HEK293T (cell line): ENCODE measurements at regions not wholly inside any gene's neighbourhood (a gene's known extent, or its start where the extent isn't known, plus 50 kb on each side); places are given as distances from the start of the nearest gene placed in this dataset.
"Not testable (repeated sequence)": the region's sequence is repeated elsewhere in the genome, so short reads cannot be mapped to it uniquely, and the experiment has no call there.

Experiments
- FOXK2 ChIP-seq: fragments of 450-650 bp; IDR thresholded peaks from 2 replicates; pipeline ENCODE4 v1.6.1; 2016; ENCODE audit warnings: mild to moderate bottlenecking
- HDGF ChIP-seq: fragments of 450-650 bp; IDR thresholded peaks from 2 replicates; pipeline ENCODE4 v1.6.1; 2017; ENCODE audit warnings: antibody characterized with exemption, borderline replicate concordance
- SUZ12 ChIP-seq: fragments of 450-650 bp; IDR thresholded peaks from 2 replicates; pipeline ENCODE4 v1.6.1; 2016; ENCODE audit warnings: mild to moderate bottlenecking

- TF ChIP-seq HDGF, FOXK2, SUZ12: not testable (repeated sequence)
Measured at GRCh38 chr13:21890220-21890619, 219.3 kb downstream of the FGF9 start.
